BJ (cell line): ENCODE measurements at regions not wholly inside any gene's neighbourhood (a gene's known extent, or its start where the extent isn't known, plus 50 kb on each side); places are given as distances from the start of the nearest gene placed in this dataset.

Experiments used
- CTCF ChIA-PET: fragments of 350-600 bp; formaldehyde crosslinking; extraction: SDS; loops from one replicate; lab custom pipeline; 2021; ENCODE audit warnings: antibody characterized with exemption, inconsistent platforms; lab: Yijun Ruan, JAX
- POLR2A ChIA-PET: fragments of 300-600 bp; sonication (Branson Sonifier 250); formaldehyde crosslinking; extraction: SDS; loops from one replicate; lab custom pipeline; 2021; ENCODE audit warnings: antibody characterized with exemption; lab: Charles Lee
- DNase-seq: peaks from one replicate; pipeline ENCODE4 v3.0.0-alpha.2; 2011; ENCODE audit warnings: low read depth
- H3K27me3 ChIP-seq: 2 replicates; pipeline ENCODE4 v1.6.0; 2011; ENCODE audit warnings: low read length; ENCODE audit not compliant: control insufficient read depth, insufficient read depth
- H3K36me3 ChIP-seq: 2 replicates; pipeline ENCODE4 v1.5.1; 2011; ENCODE audit warnings: low read length; ENCODE audit not compliant: control insufficient read depth, insufficient read depth
- H3K4me3 ChIP-seq: 2 replicates; pipeline ENCODE4 v1.5.1; 2011; ENCODE audit warnings: low read depth, mild to moderate bottlenecking, control low read depth, low read length
- TF ChIP-seq, protein P1 (sequence below): IDR thresholded peaks from 2 replicates; pipeline ENCODE4 v1.5.1; 2011; ENCODE audit warnings: low read depth, mild to moderate bottlenecking, control low read depth, inconsistent platforms, low read length, moderate library complexity; ENCODE audit not compliant: insufficient read depth

DNA sequence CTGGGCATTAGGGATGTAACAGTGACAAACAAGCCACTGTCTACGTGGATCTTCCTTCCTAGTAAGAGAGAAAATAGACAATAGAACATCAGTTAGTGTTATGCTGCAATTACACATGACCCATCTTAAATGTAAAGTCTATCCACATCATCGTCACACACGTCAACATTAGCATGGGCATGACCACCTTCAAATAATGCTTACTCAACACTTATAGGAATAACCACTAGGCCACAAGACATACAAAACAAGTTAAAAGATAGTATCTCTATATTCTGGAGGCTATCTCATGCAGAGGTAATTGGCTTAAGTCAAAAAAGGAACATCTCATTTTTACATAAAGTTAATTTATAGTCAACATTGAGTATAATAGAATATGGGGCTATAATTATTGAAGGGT, 156.5 kb downstream of the MOXD1 start:
- Histone ChIP-seq H3K4me3 (no peak overlapping the region), H3K36me3 (no peaks in the 10 kb centered on the region), H3K27me3 (no peaks in the 10 kb centered on the region)
- TF ChIP-seq, protein P1, sequence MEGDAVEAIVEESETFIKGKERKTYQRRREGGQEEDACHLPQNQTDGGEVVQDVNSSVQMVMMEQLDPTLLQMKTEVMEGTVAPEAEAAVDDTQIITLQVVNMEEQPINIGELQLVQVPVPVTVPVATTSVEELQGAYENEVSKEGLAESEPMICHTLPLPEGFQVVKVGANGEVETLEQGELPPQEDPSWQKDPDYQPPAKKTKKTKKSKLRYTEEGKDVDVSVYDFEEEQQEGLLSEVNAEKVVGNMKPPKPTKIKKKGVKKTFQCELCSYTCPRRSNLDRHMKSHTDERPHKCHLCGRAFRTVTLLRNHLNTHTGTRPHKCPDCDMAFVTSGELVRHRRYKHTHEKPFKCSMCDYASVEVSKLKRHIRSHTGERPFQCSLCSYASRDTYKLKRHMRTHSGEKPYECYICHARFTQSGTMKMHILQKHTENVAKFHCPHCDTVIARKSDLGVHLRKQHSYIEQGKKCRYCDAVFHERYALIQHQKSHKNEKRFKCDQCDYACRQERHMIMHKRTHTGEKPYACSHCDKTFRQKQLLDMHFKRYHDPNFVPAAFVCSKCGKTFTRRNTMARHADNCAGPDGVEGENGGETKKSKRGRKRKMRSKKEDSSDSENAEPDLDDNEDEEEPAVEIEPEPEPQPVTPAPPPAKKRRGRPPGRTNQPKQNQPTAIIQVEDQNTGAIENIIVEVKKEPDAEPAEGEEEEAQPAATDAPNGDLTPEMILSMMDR, result no peak
- ChIA-PET CTCF (no interaction called here), POLR2A (no interaction called here)
- no peak for DNase-seq

DNA sequence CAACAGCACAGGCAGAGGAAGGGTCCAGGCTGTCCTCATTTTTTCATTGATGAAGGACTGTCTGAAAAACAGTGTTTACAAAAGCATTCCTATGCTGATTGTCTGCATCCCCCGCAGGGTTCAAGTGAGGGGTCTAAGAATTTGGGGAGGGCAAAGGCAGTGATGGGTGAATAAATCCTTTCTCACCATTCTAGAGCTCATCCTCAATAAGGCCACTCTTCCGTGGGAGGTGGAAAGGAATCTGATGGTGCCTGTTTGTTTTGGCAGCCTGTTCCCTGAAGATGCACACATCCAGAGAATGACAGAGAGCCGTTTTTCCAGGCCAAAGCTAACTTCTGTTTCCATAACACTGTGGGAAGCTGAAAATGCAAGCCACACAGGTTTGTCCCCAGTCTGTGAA, 164.5 kb downstream of the MOXD1 start:
- peak; percentile 74 for DNase-seq
- no peaks in the 10 kb centered on the region for H3K36me3 ChIP-seq
- TF ChIP-seq, protein P1, result no peak
- CTCF ChIA-PET, result interaction anchor here (1.1 to 1.5 kb wide), 4 partner anchors 11 to 43 kb away, joined by 4 to 10 read pairs (median 6); no protein-coding TSS in a partner anchor
- no peak overlapping the region for H3K4me3 ChIP-seq
- POLR2A ChIA-PET, result interaction anchor here (1.1 kb wide), 1 partner anchor 285 kb away, joined by 4 read pairs; the partner anchor contains the start of gene CCN2
- no peaks in the 10 kb centered on the region for H3K27me3 ChIP-seq

DNA sequence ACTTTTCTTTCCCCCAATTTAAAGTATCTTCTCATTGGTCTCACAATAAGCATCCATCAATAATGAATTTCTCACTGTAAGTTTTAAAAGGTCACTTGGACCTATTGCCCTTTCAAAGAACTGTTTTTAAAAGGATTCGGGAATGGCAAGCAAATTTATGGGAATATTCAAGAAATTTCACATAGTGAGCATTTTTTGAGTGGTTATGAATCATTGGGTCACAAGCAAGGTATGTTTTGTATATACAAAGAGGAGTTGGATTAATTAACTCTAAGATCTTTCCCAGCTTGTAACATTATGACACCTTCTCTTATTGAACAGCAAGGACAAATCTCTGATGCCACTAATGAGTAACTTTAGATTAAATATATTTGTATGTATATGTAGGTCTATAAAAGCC, 165.0 kb downstream of the MOXD1 start:
- Histone ChIP-seq H3K4me3 (no peak overlapping the region), H3K36me3 (no peaks in the 10 kb centered on the region), H3K27me3 (no peaks in the 10 kb centered on the region)
- POLR2A ChIA-PET, result interaction anchor here (1.1 kb wide), 1 partner anchor 285 kb away, joined by 4 read pairs; the partner anchor contains the start of gene CCN2
- DNase-seq, result peak; percentile 74
- TF ChIP-seq, protein P1, result no peak
- CTCF ChIA-PET, result interaction anchor here (0.6 to 1.5 kb wide), 6 partner anchors 11 to 553 kb away, joined by 3 to 10 read pairs (median 4); partner anchors contain the start of gene CCN2

DNA sequence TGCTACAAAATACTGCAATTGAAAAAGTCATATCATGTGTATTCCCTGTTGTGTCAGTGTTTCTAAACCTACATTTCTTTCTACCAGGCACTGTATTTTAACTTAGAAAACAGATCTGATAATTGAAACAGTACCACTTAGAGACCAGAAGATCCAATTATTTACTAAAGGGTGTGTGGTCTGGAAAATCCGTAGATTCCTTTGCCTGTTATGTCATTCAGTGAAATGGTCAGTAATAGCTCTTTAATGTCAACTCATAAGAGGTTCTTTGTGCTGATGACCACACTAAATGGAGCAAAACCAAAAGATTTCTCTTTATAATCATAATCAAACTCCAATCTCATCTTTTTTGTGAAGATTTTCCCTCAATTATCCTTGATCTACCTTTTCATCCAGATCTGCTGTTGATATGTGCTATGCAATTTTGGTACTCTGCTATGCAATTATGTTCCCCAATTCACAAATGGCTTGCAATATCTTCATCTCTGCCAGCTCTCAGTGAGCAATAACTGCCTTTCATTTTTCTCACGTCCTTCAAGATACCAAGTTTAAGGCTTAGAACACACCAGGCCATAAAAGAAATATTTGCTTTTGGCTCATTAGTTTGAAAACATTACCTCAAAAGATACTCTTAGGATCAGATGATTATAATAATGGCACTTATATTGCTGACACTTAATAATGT, 165.5 kb downstream of the MOXD1 start:
- peak; percentile 80 for DNase-seq
- Histone ChIP-seq H3K36me3 (no peaks in the 10 kb centered on the region), H3K27me3 (peaks cover 3% of the 10 kb centered on the region), H3K4me3 (no peak overlapping the region)
- CTCF ChIA-PET, result interaction anchor here (0.6 to 1.5 kb wide), 6 partner anchors 12 to 552 kb away, joined by 3 to 10 read pairs (median 4); partner anchors contain the start of gene CCN2
- POLR2A ChIA-PET, result interaction anchor here (0.8 kb wide), 1 partner anchor 286 kb away, joined by 3 read pairs; no protein-coding TSS in a partner anchor
- TF ChIP-seq, protein P1, result no peak

DNA sequence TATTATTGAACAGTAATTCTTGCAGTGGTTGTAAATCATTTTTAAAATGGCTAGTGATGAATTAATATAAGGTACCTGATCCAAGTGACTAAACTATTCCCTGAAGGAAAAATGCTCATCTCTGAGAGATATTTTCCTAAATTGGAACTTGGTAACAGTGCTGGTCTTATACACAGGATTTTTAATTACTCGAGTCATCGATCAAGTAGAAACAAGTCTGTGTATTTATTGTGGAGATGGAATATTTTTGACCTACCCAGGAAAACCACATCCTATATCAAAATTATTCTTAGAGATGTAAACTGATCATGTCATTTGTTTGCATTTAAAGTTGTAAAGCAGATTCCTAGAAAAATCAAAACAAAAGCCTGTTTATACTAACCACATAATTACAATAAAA, 166.9 kb downstream of the MOXD1 start:
- H3K36me3 ChIP-seq, result no peaks in the 10 kb centered on the region
- no peak for DNase-seq
- H3K4me3 ChIP-seq, result no peak overlapping the region
- TF ChIP-seq, protein P1, result no peak
- peaks cover 4% of the 10 kb centered on the region for H3K27me3 ChIP-seq
- CTCF ChIA-PET, result interaction anchor here (1.1 kb wide), 1 partner anchor 23 kb away, joined by 3 read pairs; no protein-coding TSS in a partner anchor
- POLR2A ChIA-PET, result no interaction called here
